ENCODE measurements at regions not wholly inside any gene's neighbourhood (a gene's known extent, or its start where the extent isn't known, plus 50 kb on each side); places are given as distances from the start of the nearest gene placed in this dataset.

GRCh38 chr1:30810416-30811080, 53.0 kb upstream of the LAPTM5 start:
- TF ChIP-seq, protein P1, sequence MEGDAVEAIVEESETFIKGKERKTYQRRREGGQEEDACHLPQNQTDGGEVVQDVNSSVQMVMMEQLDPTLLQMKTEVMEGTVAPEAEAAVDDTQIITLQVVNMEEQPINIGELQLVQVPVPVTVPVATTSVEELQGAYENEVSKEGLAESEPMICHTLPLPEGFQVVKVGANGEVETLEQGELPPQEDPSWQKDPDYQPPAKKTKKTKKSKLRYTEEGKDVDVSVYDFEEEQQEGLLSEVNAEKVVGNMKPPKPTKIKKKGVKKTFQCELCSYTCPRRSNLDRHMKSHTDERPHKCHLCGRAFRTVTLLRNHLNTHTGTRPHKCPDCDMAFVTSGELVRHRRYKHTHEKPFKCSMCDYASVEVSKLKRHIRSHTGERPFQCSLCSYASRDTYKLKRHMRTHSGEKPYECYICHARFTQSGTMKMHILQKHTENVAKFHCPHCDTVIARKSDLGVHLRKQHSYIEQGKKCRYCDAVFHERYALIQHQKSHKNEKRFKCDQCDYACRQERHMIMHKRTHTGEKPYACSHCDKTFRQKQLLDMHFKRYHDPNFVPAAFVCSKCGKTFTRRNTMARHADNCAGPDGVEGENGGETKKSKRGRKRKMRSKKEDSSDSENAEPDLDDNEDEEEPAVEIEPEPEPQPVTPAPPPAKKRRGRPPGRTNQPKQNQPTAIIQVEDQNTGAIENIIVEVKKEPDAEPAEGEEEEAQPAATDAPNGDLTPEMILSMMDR (IDR thresholded peaks at IDR 0.05), result no peak
- TF ChIP-seq POLR2A (IDR thresholded peaks at IDR 0.05), result no peak

All from tibial nerve (tissue), 3 donors.